ENCODE measurements at regions not wholly inside any gene's neighbourhood (a gene's known extent, or its start where the extent isn't known, plus 50 kb on each side); places are given as distances from the start of the nearest gene placed in this dataset.

GRCh38 chr21:21730512-21730911, 732.3 kb downstream of the NCAM2 start:
- no peaks in the 10 kb centered on the region for H3K36me3 Mint-ChIP-seq
- H3K4me1 Mint-ChIP-seq: no peaks in the 10 kb centered on the region
- no peaks in the 10 kb centered on the region for H3K27me3 Mint-ChIP-seq (ENCODE audit: low read depth)
- DNase-seq (ENCODE audit: low spot score): no peak
- no peak for TF ChIP-seq MYBL2 (CRISPR knock-in tag; IDR thresholded peaks at IDR 0.05)
- TF ChIP-seq USF1 (CRISPR knock-in tag; IDR thresholded peaks at IDR 0.05): no peak
- no peak for TF ChIP-seq IRF1 (CRISPR knock-in tag; IDR thresholded peaks at IDR 0.05)
- no peak for TF ChIP-seq ATF6 (CRISPR knock-in tag; IDR thresholded peaks at IDR 0.05)
- TF ChIP-seq E2F1 (CRISPR knock-in tag; IDR thresholded peaks at IDR 0.05): no peak
- TF ChIP-seq GABPB1 (CRISPR knock-in tag; IDR thresholded peaks at IDR 0.05): no peak
- TF ChIP-seq ESRRA (CRISPR knock-in tag; IDR thresholded peaks at IDR 0.05; ENCODE audit: borderline replicate concordance): no peak
- TF ChIP-seq KAT7 (CRISPR knock-in tag; IDR thresholded peaks at IDR 0.05; ENCODE audit: borderline replicate concordance): no peak
- TF ChIP-seq EMX1 (CRISPR knock-in tag; IDR thresholded peaks at IDR 0.05): no peak
- no peak for TF ChIP-seq CREB1 (CRISPR knock-in tag; IDR thresholded peaks at IDR 0.05)
- no peak for TF ChIP-seq JUN (CRISPR knock-in tag; IDR thresholded peaks at IDR 0.05)
- no peak for TF ChIP-seq ZNF423 (CRISPR knock-in tag; IDR thresholded peaks at IDR 0.05)
- TF ChIP-seq TP53 (CRISPR knock-in tag; IDR thresholded peaks at IDR 0.05): no peak
- TF ChIP-seq ZNF532 (CRISPR knock-in tag; IDR thresholded peaks at IDR 0.05; ENCODE audit: borderline replicate concordance): no peak
- no peak for TF ChIP-seq ZNF425 (CRISPR knock-in tag; conservative IDR thresholded peaks at IDR 0.05)
- no peak for TF ChIP-seq ZBTB21 (CRISPR knock-in tag; IDR thresholded peaks at IDR 0.05; ENCODE audit: borderline replicate concordance)
- TF ChIP-seq ZNF138 (CRISPR knock-in tag; conservative IDR thresholded peaks at IDR 0.05): no peak
- TF ChIP-seq JAZF1 (CRISPR knock-in tag; IDR thresholded peaks at IDR 0.05): no peak
- no peak for TF ChIP-seq NR2C2 (CRISPR knock-in tag; IDR thresholded peaks at IDR 0.05)
- ATAC-seq: no peak
- no peaks in the 10 kb centered on the region for H3K9me3 Mint-ChIP-seq
- CTCF ChIA-PET: no interaction called here
- POLR2A ChIA-PET: no interaction called here
- H3K27ac Mint-ChIP-seq: no peak overlapping the region
- H3K4me3 Mint-ChIP-seq: no peak overlapping the region

Data from WTC11 (cell line).